Muscle of back (tissue), 3 donors: ENCODE measurements at regions not wholly inside any gene's neighbourhood (a gene's known extent, or its start where the extent isn't known, plus 50 kb on each side); places are given as distances from the start of the nearest gene placed in this dataset.
"Not testable (repeated sequence)": the region's sequence is repeated elsewhere in the genome, so short reads cannot be mapped to it uniquely, and the experiment has no call there.

Source experiments
- DNase-seq, 3 donors: peaks; one replicate each; pipeline versions ENCODE4 v3.0.0 to v3.0.0-alpha.2; 2013

DNA sequence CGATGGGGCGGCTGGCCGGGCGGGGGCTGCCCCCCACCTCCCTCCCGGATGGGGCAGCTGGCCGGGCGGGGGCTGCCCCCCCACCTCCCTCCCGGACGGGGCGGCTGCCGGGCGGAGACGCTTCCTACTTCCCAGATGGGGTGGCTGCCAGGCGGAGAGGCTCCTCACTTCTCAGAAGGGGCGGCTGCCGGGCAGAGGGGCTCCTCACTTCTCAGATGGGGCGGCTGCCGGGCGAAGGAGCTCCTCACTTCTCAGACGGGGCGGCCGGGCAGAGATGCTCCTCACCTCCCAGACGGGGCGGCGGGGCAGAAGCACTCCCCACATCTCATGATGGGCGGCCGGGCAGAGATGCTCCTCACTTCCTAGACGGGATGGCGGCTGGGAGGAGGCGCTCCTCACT is 138.2 kb upstream of the ZNF91 start:
- DNase-seq, result not testable (repeated sequence)

DNA sequence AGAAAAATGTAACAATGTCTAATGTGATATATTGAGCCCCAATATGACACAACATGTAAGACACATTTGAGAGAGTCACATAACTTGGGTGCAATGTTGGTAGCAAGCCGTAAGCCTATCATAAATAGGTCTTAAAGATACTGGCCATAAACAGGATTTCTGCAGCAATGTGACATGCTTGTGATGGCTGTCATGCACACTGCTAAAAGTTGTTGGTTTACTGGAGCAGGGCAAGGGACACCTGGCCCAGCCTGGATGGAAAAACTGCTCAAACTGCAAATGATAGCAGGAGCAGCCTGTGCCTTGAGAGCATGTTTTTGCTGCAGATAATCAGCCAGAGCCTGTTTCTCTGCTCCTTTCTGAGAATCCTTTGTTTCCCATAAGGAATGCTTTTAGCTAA is 136.7 kb upstream of the ZNF91 start:
- no peak for DNase-seq

DNA sequence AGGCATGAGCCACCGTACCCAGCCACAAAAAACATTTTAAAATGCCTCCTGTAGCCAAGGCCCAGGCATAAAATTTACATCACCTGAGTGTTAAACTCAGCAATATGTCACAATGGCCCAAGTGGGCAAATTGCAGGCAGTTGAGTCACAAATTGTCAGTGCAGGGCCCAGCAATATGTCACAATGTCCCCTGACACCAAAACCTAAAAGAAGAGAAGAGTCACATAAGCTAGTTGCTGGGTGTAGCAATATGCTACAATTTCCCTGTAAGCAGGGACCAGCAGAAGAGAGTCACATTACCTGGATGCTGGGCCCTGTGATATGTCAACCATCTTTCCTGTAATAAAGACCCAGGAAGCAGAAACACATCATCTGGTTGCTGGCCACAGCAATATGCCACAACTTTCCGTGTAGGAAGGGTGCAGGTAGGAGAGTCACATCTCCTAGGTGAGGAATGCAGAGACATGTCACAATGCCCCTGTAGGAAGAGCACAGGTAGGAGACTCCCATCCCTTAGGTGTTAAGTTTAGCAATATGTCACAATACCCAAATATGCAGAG is 136.0 kb upstream of the ZNF91 start:
- no peak for DNase-seq

DNA sequence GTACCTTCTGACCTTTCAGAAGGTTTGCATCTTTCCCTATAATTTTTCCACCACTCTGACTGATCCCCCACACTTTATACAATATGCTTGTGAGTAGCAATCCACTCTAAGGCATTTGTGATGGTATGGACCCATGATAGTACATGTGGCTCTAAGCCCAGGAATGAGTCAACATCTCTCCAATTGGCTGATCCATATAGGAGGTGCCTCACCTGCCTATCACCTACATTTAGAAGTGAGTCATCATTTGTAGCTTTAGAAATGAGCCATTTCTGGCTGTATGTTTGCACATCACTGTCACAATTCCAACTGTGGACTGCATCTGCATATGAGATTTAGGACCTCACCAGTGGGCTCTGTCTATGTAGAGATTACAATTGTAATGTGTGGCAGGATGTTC is 133.1 kb upstream of the ZNF91 start:
- no peak for DNase-seq

- no peak for DNase-seq
These were observed 132.5 kb upstream of the ZNF91 start for GRCh38 chr19:23527797-23528196.

GRCh38 chr19:23526302-23526701 is 131.0 kb upstream of the ZNF91 start:
- DNase-seq, result no peak

GRCh38 chr19:23525276-23525852 is 130.1 kb upstream of the ZNF91 start:
- no peak for DNase-seq

- DNase-seq, result no peak
These were observed 128.6 kb upstream of the ZNF91 start for GRCh38 chr19:23523863-23524262.

- DNase-seq, result no peak
These were observed 127.2 kb upstream of the ZNF91 start for GRCh38 chr19:23522431-23522830.

GRCh38 chr19:23521471-23521870 is 126.2 kb upstream of the ZNF91 start:
- DNase-seq, result no peak

DNA sequence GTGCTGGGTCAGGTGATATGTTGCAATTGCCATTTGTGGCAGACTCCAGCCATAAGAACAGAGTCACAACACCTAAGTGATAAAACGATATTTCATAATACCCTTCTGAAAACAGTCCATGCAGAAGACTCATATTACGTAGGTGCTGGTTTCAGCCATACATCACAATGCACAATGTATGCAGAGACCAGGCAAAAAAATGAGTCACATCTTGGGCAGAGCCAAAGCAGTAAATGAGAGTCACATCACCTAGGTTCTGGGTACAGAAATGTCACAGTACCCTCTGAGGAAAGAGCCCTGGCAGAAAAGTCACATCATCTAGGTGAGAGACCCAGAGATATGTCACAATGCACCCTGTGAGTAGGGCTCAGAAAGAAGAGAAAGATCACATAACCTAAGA is 125.2 kb upstream of the ZNF91 start:
- DNase-seq, result no peak

DNA sequence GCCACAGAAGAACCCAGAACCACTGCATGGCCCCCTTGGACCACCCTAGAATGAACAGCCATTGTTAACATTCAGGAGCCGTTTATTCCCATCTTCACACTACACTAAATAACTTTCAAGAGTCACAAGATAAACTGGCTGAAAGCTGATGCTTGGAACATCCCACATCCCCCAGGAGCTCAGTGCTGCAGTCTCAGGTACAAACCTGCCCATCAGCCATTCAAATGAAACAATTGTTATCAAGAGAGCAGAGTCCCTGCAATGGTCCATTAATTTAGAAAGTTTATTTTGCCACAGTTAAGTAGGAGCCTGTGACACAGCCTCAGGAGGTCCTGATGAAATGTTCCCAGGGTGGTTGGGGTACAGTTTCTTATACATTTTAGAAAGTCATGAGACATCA is 123.8 kb upstream of the ZNF91 start:
- DNase-seq, result no peak

- no peak for DNase-seq
These were observed 121.0 kb upstream of the ZNF91 start for GRCh38 chr19:23516266-23516665.

- DNase-seq, result no peak
These were observed 120.3 kb upstream of the ZNF91 start for GRCh38 chr19:23515551-23515950.

DNA sequence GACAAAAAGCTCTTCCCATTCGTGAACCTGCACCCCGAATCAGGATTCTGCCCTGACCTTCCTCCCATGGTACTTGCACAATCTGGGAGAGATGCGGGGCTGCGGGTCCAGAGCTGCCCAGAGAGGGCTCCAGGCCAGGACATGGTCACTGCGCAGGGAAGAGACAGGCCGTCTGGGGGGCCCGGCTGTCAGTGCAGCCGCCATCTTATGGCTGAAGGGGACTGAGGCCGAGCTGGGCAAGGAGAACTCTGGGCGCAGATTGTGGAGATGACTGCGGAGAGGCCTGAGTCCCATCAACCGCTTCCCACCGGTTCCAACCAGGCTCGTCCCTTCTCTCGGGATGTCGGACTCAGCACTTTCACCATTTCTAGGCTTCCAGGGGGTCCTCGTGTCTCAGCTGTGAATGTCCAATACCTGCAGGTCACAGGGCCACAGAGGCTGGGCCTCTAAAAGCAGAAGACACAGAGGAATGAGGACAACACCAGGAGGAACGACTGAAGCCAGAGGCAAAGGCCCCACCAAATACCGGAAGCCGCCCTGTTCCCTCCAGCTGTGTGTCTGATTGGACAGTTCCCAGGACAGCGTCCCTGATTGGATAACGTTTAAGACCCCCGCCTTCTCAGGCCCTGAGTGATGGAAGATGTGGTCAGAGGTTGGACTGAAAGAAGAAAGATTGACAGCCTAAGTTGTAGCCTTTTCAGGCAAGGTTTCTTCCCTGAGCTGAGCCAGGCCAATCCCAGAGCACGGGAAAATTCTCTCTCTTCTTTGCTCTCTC is 117.1 kb upstream of the ZNF91 start:
- DNase-seq, result no peak

- no peak for DNase-seq
These were observed 114.6 kb upstream of the ZNF91 start for GRCh38 chr19:23509686-23510450.

DNA sequence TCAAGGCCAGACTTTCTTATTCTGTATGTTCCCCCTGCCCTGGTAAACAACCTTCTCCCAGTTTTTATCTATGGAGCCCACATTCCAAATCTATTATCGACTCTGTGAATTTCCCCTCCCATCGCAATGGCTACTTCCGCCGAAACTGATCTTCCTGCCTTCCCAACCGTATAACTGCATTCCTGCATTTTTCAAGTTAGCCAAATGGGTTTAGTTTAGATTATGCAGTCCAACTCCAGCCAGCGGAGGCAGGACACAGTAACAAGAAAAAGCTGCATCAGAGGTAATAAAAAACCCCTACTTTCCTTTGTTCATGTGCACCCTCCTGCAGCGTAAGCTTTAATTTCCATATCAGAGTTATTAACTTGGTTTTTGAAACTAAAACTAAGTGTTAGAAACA is 112.2 kb upstream of the ZNF91 start:
- no peak for DNase-seq

DNA sequence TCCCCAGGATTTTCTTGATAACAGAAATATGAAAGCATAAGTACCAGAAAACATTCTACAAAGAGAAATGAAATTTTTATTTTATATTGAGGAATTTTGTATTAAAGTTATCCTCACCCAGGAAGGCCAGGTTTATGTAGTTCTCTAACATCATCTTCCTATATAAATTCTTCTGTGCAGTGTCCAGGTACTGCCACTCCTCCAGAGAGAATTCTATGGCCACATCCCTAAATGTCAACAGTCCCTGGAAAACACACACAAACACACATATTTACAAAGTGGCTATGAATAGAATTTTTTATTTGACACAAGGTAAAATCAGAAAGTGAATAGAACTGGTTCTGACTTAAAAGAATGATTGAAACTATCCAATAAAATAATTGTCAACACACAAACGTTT is 110.5 kb upstream of the ZNF91 start:
- DNase-seq, result no peak

- no peak for DNase-seq
These were observed 87.6 kb upstream of the ZNF91 start for GRCh38 chr19:23482829-23483228.

DNA sequence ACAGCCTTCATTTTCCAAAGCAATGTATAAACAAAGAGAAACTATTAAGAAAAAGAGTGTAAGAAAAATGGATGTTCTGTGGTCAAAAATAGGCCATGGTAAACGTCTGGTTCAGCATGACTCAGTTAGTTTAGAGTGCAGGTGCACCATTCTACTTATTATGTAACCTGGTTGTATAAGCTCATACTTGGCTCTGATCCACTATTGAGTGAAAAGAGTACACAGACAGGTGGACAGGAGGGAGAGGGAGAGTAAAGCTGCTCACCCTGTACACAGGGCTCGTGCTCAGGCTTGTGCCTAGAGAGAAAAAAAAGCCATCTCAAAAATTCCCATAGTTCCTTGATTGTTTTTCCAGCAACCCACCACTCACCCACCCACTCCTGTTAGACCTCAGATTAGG is 85.8 kb upstream of the ZNF91 start:
- no peak for DNase-seq

DNA sequence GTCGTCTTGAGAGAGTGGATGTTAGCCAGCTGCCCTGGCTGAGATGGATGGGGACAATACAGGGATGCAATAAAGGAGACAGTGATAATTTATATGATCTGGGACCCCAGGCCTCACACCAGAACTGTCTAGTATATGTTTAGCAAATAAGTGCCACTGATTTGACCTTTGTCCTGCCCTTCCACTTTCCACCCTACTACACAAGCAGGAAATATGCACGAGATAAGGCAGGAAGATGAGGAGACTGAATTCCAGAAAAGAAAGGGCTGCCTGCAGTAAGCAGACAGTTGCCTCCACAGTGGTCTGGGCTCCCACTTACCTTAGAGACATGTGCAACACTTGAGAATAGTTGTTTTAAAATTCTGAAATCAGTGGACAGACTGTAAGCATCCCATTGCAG is 80.2 kb upstream of the ZNF91 start:
- DNase-seq, result no peak

GRCh38 chr19:23474761-23475160 is 79.5 kb upstream of the ZNF91 start:
- DNase-seq, result no peak

GRCh38 chr19:23474172-23474571 is 78.9 kb upstream of the ZNF91 start:
- DNase-seq, result no peak
